ACHN (cell line): ENCODE measurements at regions not wholly inside any gene's neighbourhood (a gene's known extent, or its start where the extent isn't known, plus 50 kb on each side); places are given as distances from the start of the nearest gene placed in this dataset.

Experiments
- DNase-seq: peaks from one replicate; pipeline ENCODE4 v3.0.0-alpha.2; 2015
- in situ Hi-C: cut with HindIII; loops from 2 replicates; pipeline ENCODE4 v1.10.0; 2017; ENCODE audit warnings: low sequenced_read_pairs, low pct_ligation_motif_present, low pct_unique_long_range_greater_than_20kb

GRCh38 chr4:138938366-138938690 is 77.3 kb upstream of the NOCT start:
- peak; percentile 43 for DNase-seq
- in situ Hi-C loops, result no loop called here

GRCh38 chr4:138935135-138935807 is 80.3 kb upstream of the NOCT start:
- DNase-seq, result no peak
- in situ Hi-C loops, result no loop called here

DNA sequence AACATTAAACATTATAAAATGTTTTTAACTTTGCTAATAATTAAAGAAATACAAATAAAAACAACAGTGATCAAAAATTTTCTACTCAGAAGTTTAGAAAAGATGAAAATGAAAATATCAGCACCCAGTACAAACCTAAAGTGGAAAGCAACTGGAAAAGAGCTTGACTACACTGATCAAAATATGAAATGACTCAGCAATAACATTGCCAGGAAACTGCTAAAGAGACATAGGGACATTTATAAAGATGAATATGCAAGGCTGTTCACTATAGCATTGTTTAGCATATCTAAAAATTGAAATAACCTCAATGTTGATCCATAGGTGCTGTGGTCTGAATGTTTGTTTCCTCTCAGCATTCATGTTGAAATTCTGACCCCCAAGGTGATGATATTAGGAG is 88.5 kb upstream of the NOCT start:
- in situ Hi-C loops, result no loop called here
- DNase-seq, result no peak

- DNase-seq, result no peak
Observed at GRCh38 chr4:138925495-138925894, 90.1 kb upstream of the NOCT start.

GRCh38 chr4:138919094-138919936 is 96.3 kb upstream of the NOCT start:
- DNase-seq, result peak; percentile 64
- in situ Hi-C loops, result no loop called here

More at GRCh38 chr4:138925495-138925894, 90.1 kb upstream of the NOCT start:
- in situ Hi-C loops, result no loop called here

DNA sequence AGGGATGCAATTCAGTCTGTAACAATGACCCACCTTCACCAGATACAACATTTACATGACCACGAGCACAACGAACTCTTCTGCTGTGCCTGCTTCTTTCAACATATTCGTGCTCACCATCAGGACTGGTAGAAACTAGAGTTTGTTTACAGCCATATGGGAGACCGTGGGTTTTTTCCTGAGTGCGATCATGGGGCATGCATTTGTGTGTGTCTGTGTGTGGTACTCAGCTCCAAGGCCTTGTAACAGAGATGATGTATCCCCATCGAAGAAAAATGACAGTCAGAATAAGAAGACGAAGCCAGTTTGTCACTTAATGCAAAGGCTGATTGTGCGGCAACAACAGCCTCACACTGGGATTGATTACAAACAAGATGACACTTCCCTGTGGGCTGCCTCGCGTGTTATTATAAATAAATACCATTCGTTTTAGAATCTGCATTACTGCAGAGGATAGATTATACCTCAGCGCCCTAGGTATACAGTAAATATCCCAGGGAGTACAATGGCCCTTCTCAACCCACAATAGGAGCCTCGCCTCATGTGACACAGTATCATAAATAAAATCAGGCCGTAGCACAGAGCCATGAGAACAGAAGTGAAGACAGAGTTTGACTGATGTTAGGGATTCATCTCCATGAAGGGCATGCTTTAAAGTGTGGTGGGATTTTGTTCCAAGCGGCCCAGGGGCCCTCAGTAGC is 97.3 kb upstream of the NOCT start:
- in situ Hi-C loops, result no loop called here

DNA sequence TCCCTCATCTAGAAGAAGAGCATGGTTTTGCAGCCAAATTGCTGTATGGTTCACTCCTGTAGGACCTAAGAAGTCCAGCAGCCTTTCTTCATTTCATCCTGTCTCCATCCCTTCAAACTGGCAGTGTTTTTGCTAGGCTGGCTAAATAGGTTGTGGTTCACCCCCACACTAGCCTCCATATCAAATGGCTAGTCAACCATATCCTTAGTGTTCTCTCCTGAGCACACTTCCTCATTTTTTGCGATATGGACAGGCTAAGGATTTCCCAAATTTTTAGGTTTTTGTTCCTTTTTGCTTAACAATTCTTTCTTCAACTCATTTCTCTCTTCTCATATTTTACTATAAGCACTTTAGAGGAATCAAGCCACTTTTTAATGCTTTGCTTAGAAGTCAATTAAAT is 98.8 kb upstream of the NOCT start:
- DNase-seq, result no peak

More for the DNA sequence above, 97.3 kb upstream of the NOCT start:
- DNase-seq, result no peak

GRCh38 chr4:138915756-138916155 is 99.8 kb upstream of the NOCT start:
- in situ Hi-C loops, result no loop called here
- no peak for DNase-seq

More for the DNA sequence above, 98.8 kb upstream of the NOCT start:
- in situ Hi-C loops, result no loop called here

DNA sequence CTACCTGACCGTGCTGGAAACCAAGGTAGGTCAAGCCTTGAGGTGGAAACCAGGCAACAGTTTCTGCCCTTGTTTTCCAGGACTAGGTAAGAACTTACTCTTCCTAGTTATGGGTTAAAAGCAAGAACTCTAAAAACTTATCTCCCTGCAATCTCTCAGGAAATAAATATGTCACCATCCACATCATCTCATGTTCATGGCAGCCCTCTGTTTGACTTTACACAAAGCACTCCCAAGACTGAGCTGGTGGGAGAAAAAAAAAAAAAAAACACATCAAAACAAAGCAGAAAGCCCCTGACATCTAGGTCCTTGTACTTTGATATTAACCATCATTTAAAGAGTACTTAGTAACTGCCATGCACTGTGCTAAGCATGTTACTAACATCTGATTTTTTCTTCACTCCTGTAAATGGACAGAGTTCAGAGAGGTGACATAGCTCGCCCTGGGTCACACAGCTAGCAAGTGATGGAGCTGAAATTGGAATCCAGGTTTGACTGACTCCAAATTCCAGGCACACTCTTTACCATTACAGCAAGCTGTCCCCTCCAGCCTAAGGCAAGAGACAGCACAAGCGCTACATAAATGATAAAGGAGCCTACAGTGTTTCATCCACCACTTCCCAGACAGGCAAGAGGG is 102.8 kb upstream of the NOCT start:
- in situ Hi-C loops, result no loop called here
- no peak for DNase-seq

- DNase-seq, result no peak
- in situ Hi-C loops, result no loop called here
Observed at GRCh38 chr4:138911909-138912703, 103.5 kb upstream of the NOCT start.

GRCh38 chr4:138910914-138911336 is 104.7 kb upstream of the NOCT start:
- peak; percentile 72 for DNase-seq
- in situ Hi-C loops, result no loop called here

- in situ Hi-C loops, result no loop called here
- peak; percentile 34 for DNase-seq
Observed at GRCh38 chr4:138910195-138910913, 105.2 kb upstream of the NOCT start.

- no peak for DNase-seq
- in situ Hi-C loops, result no loop called here
Observed at GRCh38 chr4:138909587-138909986, 106.0 kb upstream of the NOCT start.

DNA sequence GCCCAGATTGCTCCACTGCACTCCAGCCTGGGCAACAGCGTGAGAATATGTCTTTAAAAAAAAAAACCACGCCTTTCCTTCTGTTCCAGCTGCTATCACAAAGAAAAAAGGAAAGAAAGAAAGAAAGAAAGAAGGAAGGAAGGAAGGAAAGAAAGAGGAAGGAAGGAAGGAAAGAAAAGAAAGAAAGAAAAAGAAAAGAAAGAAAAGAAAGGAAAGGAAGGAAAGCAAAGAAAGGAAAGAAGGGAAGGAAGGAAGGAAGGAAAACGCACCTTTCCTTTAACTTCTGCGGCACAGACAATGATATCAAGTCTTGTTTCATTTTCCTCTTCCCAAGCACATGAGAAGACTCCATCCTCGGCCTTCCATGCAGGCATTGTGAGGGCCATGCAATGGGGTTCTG is 107.4 kb upstream of the NOCT start:
- in situ Hi-C loops, result no loop called here
- DNase-seq, result no peak

DNA sequence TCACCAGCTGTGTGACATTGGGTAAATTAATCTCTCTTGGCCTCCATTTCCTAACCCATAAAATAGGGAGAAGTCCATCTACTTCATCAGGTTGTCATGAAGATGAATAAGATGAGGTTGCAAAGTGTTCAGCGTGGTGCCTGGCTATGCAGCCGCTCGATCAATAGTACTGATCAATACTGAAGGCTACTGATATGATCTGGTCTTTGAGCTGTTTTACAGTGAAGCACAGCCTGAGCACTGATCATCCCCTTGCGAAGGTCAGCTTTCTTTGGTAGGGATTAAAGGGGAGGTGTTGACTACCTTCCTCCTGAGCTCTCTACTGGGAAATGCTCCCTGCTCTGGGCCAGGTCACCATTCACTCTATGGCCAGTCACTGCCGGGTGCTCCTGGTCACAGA is 108.4 kb upstream of the NOCT start:
- no peak for DNase-seq
- in situ Hi-C loops, result no loop called here

DNA sequence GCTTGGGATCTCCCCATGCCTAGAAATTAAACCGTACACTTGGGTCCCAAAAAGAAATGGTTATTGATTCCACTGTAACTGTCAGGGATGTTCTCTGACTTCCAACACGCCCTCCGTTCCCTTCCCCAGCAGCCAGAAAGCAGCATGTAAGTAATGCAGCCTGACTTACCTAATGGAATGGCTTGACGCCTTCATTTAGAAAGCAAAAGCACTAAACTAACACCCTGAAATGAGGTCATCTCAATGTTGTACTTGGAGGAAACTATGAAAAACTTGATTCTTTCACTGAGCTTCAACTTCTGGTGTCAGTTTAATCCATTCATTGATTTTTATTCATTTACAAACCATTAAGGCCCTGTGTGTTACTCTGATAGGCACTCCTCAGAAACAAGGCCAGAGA is 110.8 kb upstream of the NOCT start:
- in situ Hi-C loops, result no loop called here
- DNase-seq, result no peak

DNA sequence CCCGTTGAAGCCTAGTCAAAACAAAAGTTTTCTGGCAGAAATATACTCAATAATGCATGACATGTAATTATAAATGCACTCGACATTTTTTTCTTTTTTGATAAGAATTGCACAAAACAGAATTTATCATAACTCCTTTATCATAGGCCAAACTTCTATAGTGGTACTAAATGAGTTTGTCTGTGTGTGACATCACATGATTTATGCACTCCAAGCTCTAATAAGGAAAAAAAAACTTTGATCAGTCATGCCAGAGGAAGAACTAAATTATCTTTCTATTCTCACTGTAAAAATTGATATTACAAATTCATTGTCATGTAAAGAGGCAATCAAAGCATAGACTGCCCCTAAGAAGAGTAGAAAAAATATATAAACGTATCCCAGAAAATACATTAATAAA is 112.4 kb upstream of the NOCT start:
- in situ Hi-C loops, result no loop called here
- DNase-seq, result no peak

GRCh38 chr4:138902705-138903104 is 112.9 kb upstream of the NOCT start:
- DNase-seq, result no peak
- in situ Hi-C loops, result no loop called here
